Esophagus squamous epithelium (tissue), 4 donors: ENCODE measurements at regions not wholly inside any gene's neighbourhood (a gene's known extent, or its start where the extent isn't known, plus 50 kb on each side); places are given as distances from the start of the nearest gene placed in this dataset.

Source experiments
- POLR2A ChIP-seq, 4 donors: fragments of 450-650 bp; IDR thresholded peaks; one replicate each; pipeline ENCODE4 v1.6.1; 2017; ENCODE audit warnings: antibody characterized with exemption in 4 of 4, mild to moderate bottlenecking in 4 of 4, moderate library complexity in 3 of 4
- TF ChIP-seq, protein P1 (sequence below), 6 experiments: fragments of 450-650 bp in 4 of 6; fragments of 200-600 bp in 2 of 6; sonication (generic) in 2 of 6; IDR thresholded peaks; one replicate each; pipeline ENCODE4 v1.5.1; 2016 to 2019; ENCODE audit warnings: antibody characterized with exemption in 6 of 6, mild to moderate bottlenecking in 4 of 6, moderate library complexity in 4 of 6

DNA sequence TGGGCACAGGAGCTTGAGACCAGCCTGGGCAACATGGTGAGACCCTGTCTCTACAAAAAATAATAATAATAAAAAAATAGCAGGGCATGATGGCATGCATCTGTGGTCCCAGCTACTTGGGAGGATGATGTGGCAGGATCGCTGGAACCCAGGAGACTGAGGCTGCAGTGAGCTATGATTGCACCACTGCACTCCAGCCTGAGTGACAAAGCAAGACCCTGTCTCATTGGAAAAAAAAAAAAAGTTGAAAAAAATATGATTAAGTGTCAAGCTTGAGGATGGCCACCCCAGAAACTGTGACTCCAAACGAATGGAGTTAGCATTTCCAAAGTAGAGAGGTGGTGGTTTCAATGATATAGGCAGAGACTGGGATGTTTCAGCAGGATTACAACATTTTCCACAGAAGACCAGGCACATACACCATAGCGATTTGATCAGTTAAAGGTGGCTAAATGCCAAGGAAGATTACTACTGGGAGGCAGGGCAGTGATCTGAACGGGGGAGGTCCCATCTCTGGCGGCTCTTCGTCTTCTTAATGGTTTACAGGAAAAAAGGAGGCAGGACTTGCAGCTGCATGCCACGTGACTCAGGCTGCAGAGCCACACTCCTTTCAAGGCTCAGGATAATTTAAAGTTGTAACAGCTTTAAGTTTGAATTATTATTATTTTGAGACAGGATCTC lies 250.6 kb upstream of the GALNT17 start:
- TF ChIP-seq, protein P1, sequence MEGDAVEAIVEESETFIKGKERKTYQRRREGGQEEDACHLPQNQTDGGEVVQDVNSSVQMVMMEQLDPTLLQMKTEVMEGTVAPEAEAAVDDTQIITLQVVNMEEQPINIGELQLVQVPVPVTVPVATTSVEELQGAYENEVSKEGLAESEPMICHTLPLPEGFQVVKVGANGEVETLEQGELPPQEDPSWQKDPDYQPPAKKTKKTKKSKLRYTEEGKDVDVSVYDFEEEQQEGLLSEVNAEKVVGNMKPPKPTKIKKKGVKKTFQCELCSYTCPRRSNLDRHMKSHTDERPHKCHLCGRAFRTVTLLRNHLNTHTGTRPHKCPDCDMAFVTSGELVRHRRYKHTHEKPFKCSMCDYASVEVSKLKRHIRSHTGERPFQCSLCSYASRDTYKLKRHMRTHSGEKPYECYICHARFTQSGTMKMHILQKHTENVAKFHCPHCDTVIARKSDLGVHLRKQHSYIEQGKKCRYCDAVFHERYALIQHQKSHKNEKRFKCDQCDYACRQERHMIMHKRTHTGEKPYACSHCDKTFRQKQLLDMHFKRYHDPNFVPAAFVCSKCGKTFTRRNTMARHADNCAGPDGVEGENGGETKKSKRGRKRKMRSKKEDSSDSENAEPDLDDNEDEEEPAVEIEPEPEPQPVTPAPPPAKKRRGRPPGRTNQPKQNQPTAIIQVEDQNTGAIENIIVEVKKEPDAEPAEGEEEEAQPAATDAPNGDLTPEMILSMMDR (IDR thresholded peaks at IDR 0.05) = no peak
- TF ChIP-seq POLR2A (IDR thresholded peaks at IDR 0.05) = no peak
